ENCODE measurements at regions not wholly inside any gene's neighbourhood (a gene's known extent, or its start where the extent isn't known, plus 50 kb on each side); places are given as distances from the start of the nearest gene placed in this dataset.

DNA sequence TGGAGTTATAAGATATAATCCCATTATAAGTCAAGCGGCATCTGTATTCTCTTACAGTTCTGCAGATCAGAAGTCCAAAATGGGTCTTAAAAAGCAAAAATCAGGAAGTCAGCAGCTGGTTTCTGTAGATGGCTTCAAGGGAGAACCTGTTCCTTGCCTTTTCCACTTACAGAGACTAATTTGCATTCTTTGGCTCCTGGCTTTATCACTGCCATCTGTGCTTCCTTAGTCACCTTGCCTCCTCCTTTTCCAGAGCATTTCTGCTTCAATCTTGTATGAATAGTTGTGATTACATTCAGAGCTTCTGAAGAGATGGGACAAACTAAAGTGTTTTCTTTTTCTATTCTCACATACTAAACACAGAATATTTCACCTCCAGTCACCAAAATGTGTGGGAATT is 647.3 kb upstream of the GRAMD2B start:
- WGBS (ENCODE audit: extremely low coverage, insufficient coverage, insufficient read length): no CpG with 5 or more reads among the region's 1 CpG
- no peak overlapping the region for H2AFZ ChIP-seq (ENCODE audit: insufficient read depth, low read length, poor library complexity)

DNA sequence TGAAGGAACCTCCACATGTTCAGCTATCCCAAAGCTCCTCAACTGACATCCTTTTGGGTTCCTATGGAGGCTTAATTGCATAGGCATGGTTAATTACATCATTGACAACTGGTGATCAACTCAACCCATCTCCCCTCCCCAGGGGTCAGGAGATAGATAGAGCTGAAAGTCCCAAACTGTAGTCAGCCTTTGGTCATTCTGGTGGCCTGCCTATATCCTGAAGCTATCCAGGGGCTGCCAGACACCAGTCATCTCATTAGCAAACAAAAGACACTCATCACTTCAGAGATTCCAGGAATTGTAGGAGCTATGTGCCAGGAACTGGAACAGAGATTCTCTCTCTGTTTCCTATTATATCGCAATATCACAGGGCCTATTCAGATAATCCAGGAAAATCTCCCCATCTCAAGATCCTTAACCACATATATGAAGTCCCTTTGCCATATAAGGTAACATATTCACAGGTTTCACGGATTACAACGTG is 646.5 kb upstream of the GRAMD2B start:
- no CpG with 5 or more reads among the region's 3 CpGs for WGBS (ENCODE audit: extremely low coverage, insufficient coverage, insufficient read length)

More for the DNA sequence above, 647.3 kb upstream of the GRAMD2B start:
- Histone ChIP-seq H3K79me1 (ENCODE audit: low read length) (peaks cover 6% of the 10 kb centered on the region), H2BK120ac (ENCODE audit: insufficient read depth, low read length, poor library complexity) (no peak overlapping the region), H2AK5ac (ENCODE audit: low read length) (no peak overlapping the region), H3K23ac (ENCODE audit: low read length) (no peak overlapping the region), H2BK12ac (ENCODE audit: low read length) (no peak overlapping the region), H4K12ac (ENCODE audit: low read depth, low read length) (no peak overlapping the region), H3K4me1 (ENCODE audit: control insufficient read depth in 1 of 2, insufficient read depth in 2 of 2, low read length in 2 of 2) (peaks cover 4 to 8% of the 10 kb centered on the region in 2 experiments), H3K9me3 (ENCODE audit: insufficient read depth, low read depth, low read length) (no peaks in the 10 kb centered on the region), H3K27ac (ENCODE audit: low read depth, low read length) (peak overlapping the region; percentile 35), H3K14ac (ENCODE audit: low read length) (no peak overlapping the region), H3K18ac (ENCODE audit: low read length) (no peak overlapping the region), H3K4ac (ENCODE audit: low read depth, low read length) (no peak overlapping the region), H3K4me2 (ENCODE audit: low read length) (no peak overlapping the region), H2BK5ac (ENCODE audit: low read depth, low read length, poor library complexity) (no peak overlapping the region), H4K91ac (ENCODE audit: low read depth, low read length) (no peak overlapping the region), H3K79me2 (ENCODE audit: control insufficient read depth, insufficient read depth, low read length, poor library complexity) (no peaks in the 10 kb centered on the region), H3K9ac (ENCODE audit: low read length) (no peak overlapping the region), H3K4me3 (ENCODE audit: low read depth, low read length) (no peak overlapping the region), H3K36me3 (ENCODE audit: control insufficient read depth in 1 of 2, insufficient read depth in 2 of 2, low read length in 2 of 2) (no peaks in the 10 kb centered on the region), H4K8ac (ENCODE audit: low read depth, low read length) (no peak overlapping the region), H3K27me3 (ENCODE audit: insufficient read depth, low read length) (no peaks in the 10 kb centered on the region)
- peak; percentile 28 to 74 for DNase-seq

GRCh38 chr5:125778791-125779190 is 644.4 kb upstream of the GRAMD2B start:
- Histone ChIP-seq H3K4me2 (ENCODE audit: low read length) (no peak overlapping the region), H3K4me3 (ENCODE audit: low read depth, low read length) (no peak overlapping the region), H2BK5ac (ENCODE audit: low read depth, low read length, poor library complexity) (no peak overlapping the region), H3K18ac (ENCODE audit: low read length) (no peak overlapping the region), H2AFZ (ENCODE audit: insufficient read depth, low read length, poor library complexity) (no peak overlapping the region), H3K23ac (ENCODE audit: low read length) (no peak overlapping the region), H3K79me1 (ENCODE audit: low read length) (peaks cover 6% of the 10 kb centered on the region), H4K8ac (ENCODE audit: low read depth, low read length) (no peak overlapping the region), H2AK5ac (ENCODE audit: low read length) (no peak overlapping the region), H2BK120ac (ENCODE audit: insufficient read depth, low read length, poor library complexity) (no peak overlapping the region), H3K14ac (ENCODE audit: low read length) (no peak overlapping the region), H3K9me3 (ENCODE audit: insufficient read depth, low read depth, low read length) (no peaks in the 10 kb centered on the region), H3K4ac (ENCODE audit: low read depth, low read length) (no peak overlapping the region), H3K27me3 (ENCODE audit: insufficient read depth, low read length) (no peaks in the 10 kb centered on the region), H3K4me1 (ENCODE audit: control insufficient read depth in 1 of 2, insufficient read depth in 2 of 2, low read length in 2 of 2) (peaks cover 4 to 8% of the 10 kb centered on the region in 2 experiments), H2BK12ac (ENCODE audit: low read length) (no peak overlapping the region), H3K36me3 (ENCODE audit: control insufficient read depth in 1 of 2, insufficient read depth in 2 of 2, low read length in 2 of 2) (no peaks in the 10 kb centered on the region), H3K27ac (ENCODE audit: low read depth, low read length) (no peak overlapping the region), H3K9ac (ENCODE audit: low read length) (no peak overlapping the region), H3K79me2 (ENCODE audit: control insufficient read depth, insufficient read depth, low read length, poor library complexity) (no peaks in the 10 kb centered on the region), H4K91ac (ENCODE audit: low read depth, low read length) (no peak overlapping the region), H4K12ac (ENCODE audit: low read depth, low read length) (no peak overlapping the region)
- WGBS (ENCODE audit: extremely low coverage, insufficient coverage, insufficient read length): no CpG with 5 or more reads among the region's 4 CpGs
- DNase-seq: no peak

More for the DNA sequence above, 646.5 kb upstream of the GRAMD2B start:
- Histone ChIP-seq H4K91ac (ENCODE audit: low read depth, low read length) (peak overlapping the region; percentile 26), H3K23ac (ENCODE audit: low read length) (no peak overlapping the region), H3K36me3 (ENCODE audit: control insufficient read depth in 1 of 2, insufficient read depth in 2 of 2, low read length in 2 of 2) (no peaks in the 10 kb centered on the region), H3K27ac (ENCODE audit: low read depth, low read length) (peak overlapping the region; percentile 51), H4K8ac (ENCODE audit: low read depth, low read length) (no peak overlapping the region), H3K79me2 (ENCODE audit: control insufficient read depth, insufficient read depth, low read length, poor library complexity) (no peaks in the 10 kb centered on the region), H2BK12ac (ENCODE audit: low read length) (no peak overlapping the region), H3K4me2 (ENCODE audit: low read length) (no peak overlapping the region), H3K4me3 (ENCODE audit: low read depth, low read length) (no peak overlapping the region), H3K14ac (ENCODE audit: low read length) (no peak overlapping the region), H4K12ac (ENCODE audit: low read depth, low read length) (no peak overlapping the region), H3K79me1 (ENCODE audit: low read length) (peaks cover 6% of the 10 kb centered on the region), H3K4me1 (ENCODE audit: control insufficient read depth in 1 of 2, insufficient read depth in 2 of 2, low read length in 2 of 2) (peaks cover 4 to 8% of the 10 kb centered on the region in 2 experiments), H2AK5ac (ENCODE audit: low read length) (no peak overlapping the region), H2BK5ac (ENCODE audit: low read depth, low read length, poor library complexity) (peak overlapping the region; percentile 50), H3K9ac (ENCODE audit: low read length) (no peak overlapping the region), H2AFZ (ENCODE audit: insufficient read depth, low read length, poor library complexity) (no peak overlapping the region), H3K18ac (ENCODE audit: low read length) (no peak overlapping the region), H3K27me3 (ENCODE audit: insufficient read depth, low read length) (no peaks in the 10 kb centered on the region), H2BK120ac (ENCODE audit: insufficient read depth, low read length, poor library complexity) (no peak overlapping the region), H3K9me3 (ENCODE audit: insufficient read depth, low read depth, low read length) (no peaks in the 10 kb centered on the region), H3K4ac (ENCODE audit: low read depth, low read length) (no peak overlapping the region)
- no peak for DNase-seq

DNA sequence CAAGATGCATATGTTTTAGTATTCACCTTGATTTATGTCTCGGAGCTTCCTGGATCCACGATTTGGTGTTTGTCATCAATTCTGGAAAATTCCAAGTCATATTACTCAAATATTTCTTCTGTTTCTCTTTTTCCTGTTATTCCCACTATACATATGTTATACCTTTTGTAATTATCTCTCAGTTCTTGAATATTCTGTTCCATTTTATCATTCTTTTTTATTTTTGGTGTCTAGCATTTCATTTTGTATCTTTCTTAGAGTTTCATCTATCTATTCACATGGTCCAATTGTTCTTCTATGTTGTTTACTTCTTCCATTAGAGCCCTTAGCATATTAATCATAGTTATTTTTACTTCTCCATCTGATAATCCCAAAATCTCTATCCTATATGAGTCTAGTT is 637.8 kb upstream of the GRAMD2B start:
- Histone ChIP-seq H3K9ac (ENCODE audit: low read length) (no peak overlapping the region), H3K4me3 (ENCODE audit: low read depth, low read length) (no peak overlapping the region), H3K18ac (ENCODE audit: low read length) (no peak overlapping the region), H2AK5ac (ENCODE audit: low read length) (no peak overlapping the region), H4K12ac (ENCODE audit: low read depth, low read length) (no peak overlapping the region), H2BK12ac (ENCODE audit: low read length) (no peak overlapping the region), H4K8ac (ENCODE audit: low read depth, low read length) (no peak overlapping the region), H4K91ac (ENCODE audit: low read depth, low read length) (no peak overlapping the region), H2AFZ (ENCODE audit: insufficient read depth, low read length, poor library complexity) (no peak overlapping the region), H3K79me2 (ENCODE audit: control insufficient read depth, insufficient read depth, low read length, poor library complexity) (no peaks in the 10 kb centered on the region), H3K4me2 (ENCODE audit: low read length) (no peak overlapping the region), H2BK5ac (ENCODE audit: low read depth, low read length, poor library complexity) (no peak overlapping the region), H3K14ac (ENCODE audit: low read length) (no peak overlapping the region), H3K27me3 (ENCODE audit: insufficient read depth, low read length) (no peaks in the 10 kb centered on the region), H3K4me1 (ENCODE audit: control insufficient read depth in 1 of 2, insufficient read depth in 2 of 2, low read length in 2 of 2) (peaks cover 0 to 1% of the 10 kb centered on the region in 2 experiments), H3K23ac (ENCODE audit: low read length) (no peak overlapping the region), H3K4ac (ENCODE audit: low read depth, low read length) (no peak overlapping the region), H2BK120ac (ENCODE audit: insufficient read depth, low read length, poor library complexity) (no peak overlapping the region), H3K36me3 (ENCODE audit: control insufficient read depth in 1 of 2, insufficient read depth in 2 of 2, low read length in 2 of 2) (no peaks in the 10 kb centered on the region), H3K79me1 (ENCODE audit: low read length) (no peaks in the 10 kb centered on the region), H3K27ac (ENCODE audit: low read depth, low read length) (no peak overlapping the region), H3K9me3 (ENCODE audit: insufficient read depth, low read depth, low read length) (no peaks in the 10 kb centered on the region)
- DNase-seq: no peak
- WGBS (ENCODE audit: extremely low coverage, insufficient coverage, insufficient read length): no CpG with 5 or more reads among the region's 2 CpGs
